NCI-H2196 treated with DMSO at 0.1 percent for 48 hours (cell line): ENCODE measurements at regions not wholly inside any gene's neighbourhood (a gene's known extent, or its start where the extent isn't known, plus 50 kb on each side); places are given as distances from the start of the nearest gene placed in this dataset.

Source experiments
- DNase-seq: peaks from one replicate; lab custom pipeline; 2025; ENCODE audit not compliant: unreplicated experiment; lab: John Stamatoyannopoulos, UW

GRCh38 chr20:24894967-24895366, 54.1 kb upstream of the CST7 start:
- DNase-seq = no peak

- DNase-seq = no peak
These were observed 53.6 kb upstream of the CST7 start for GRCh38 chr20:24895431-24895830.

GRCh38 chr20:24895898-24896658, 53.0 kb upstream of the CST7 start:
- no peak for DNase-seq

GRCh38 chr20:24896984-24897383, 52.1 kb upstream of the CST7 start:
- DNase-seq = no peak

- no peak for DNase-seq
These were observed 51.1 kb upstream of the CST7 start for GRCh38 chr20:24897974-24898373.

GRCh38 chr20:24899153-24899552, 49.9 kb upstream of the CST7 start:
- DNase-seq = no peak
